Astrocyte (in vitro differentiated cells and primary cell): ENCODE measurements at regions not wholly inside any gene's neighbourhood (a gene's known extent, or its start where the extent isn't known, plus 50 kb on each side); places are given as distances from the start of the nearest gene placed in this dataset.
A peak's percentile ranks its signal among the peaks of the same experiment; 100 is the strongest.

Experiments used
- DNase-seq: peaks from one replicate; pipeline ENCODE4 v3.0.0-alpha.2; 2010; ENCODE audit warnings: low read depth
- FAIRE-seq: peaks from 2 replicates; lab custom pipeline; 2011; peaks lifted over from hg19 to GRCh38; lab: Jason Lieb, UNC
- H2AFZ ChIP-seq: 2 replicates; pipeline ENCODE4 v1.6.0; 2012; ENCODE audit warnings: low read depth, low read length, inconsistent platforms
- H3K27ac ChIP-seq: 2 replicates; pipeline ENCODE4 v1.5.1; 2011; ENCODE audit warnings: low read depth, low read length, inconsistent platforms
- H3K27me3 ChIP-seq: 2 replicates; pipeline ENCODE4 v1.6.0; 2011; ENCODE audit warnings: low read length, inconsistent platforms; ENCODE audit not compliant: insufficient read depth
- H3K36me3 ChIP-seq: 2 replicates; pipeline ENCODE4 v1.5.1; 2011; ENCODE audit warnings: low read length, inconsistent platforms; ENCODE audit not compliant: insufficient read depth
- H3K4me1 ChIP-seq: 2 replicates; pipeline ENCODE4 v1.5.1; 2011; ENCODE audit warnings: low read length, inconsistent platforms; ENCODE audit not compliant: insufficient read depth
- H3K4me2 ChIP-seq: 2 replicates; pipeline ENCODE4 v1.6.0; 2012; ENCODE audit warnings: low read length, inconsistent platforms
- H3K4me3 ChIP-seq: 2 replicates; pipeline ENCODE4 v1.5.1; 2011; ENCODE audit warnings: low read depth, mild to moderate bottlenecking, low read length, inconsistent platforms; ENCODE audit not compliant: insufficient read depth
- H3K79me2 ChIP-seq: 2 replicates; pipeline ENCODE4 v1.6.0; 2012; ENCODE audit warnings: mild to moderate bottlenecking, low read length, inconsistent platforms; ENCODE audit not compliant: insufficient read depth
- H3K9ac ChIP-seq: 2 replicates; pipeline ENCODE4 v1.6.0; 2012; ENCODE audit warnings: mild to moderate bottlenecking, low read length, inconsistent platforms
- H3K9me3 ChIP-seq: 2 replicates; pipeline ENCODE4 v1.5.1; 2012; ENCODE audit warnings: low read depth, mild to moderate bottlenecking, low read length, inconsistent platforms; ENCODE audit not compliant: insufficient read depth
- H4K20me1 ChIP-seq: 2 replicates; pipeline ENCODE4 v1.6.0; 2012; ENCODE audit warnings: low read length, inconsistent platforms; ENCODE audit not compliant: insufficient read depth
- H3K27ac Mint-ChIP-seq: one replicate; pipeline ENCODE4 v1.8.0; 2021; ENCODE audit warnings: mild to moderate bottlenecking, mixed read lengths; ENCODE audit not compliant: unreplicated experiment
- H3K27me3 Mint-ChIP-seq: one replicate; pipeline ENCODE4 v1.8.0; 2021; ENCODE audit warnings: low read depth, mixed read lengths; ENCODE audit not compliant: unreplicated experiment
- H3K36me3 Mint-ChIP-seq: one replicate; pipeline ENCODE4 v1.8.0; 2021; ENCODE audit warnings: low read depth, mixed read lengths; ENCODE audit not compliant: unreplicated experiment
- H3K4me1 Mint-ChIP-seq: one replicate; pipeline ENCODE4 v1.8.0; 2021; ENCODE audit warnings: low read depth, mixed read lengths; ENCODE audit not compliant: unreplicated experiment
- H3K4me3 Mint-ChIP-seq: one replicate; pipeline ENCODE4 v1.8.0; 2021; ENCODE audit warnings: mild to moderate bottlenecking, moderate library complexity, mixed read lengths; ENCODE audit not compliant: unreplicated experiment
- H3K9me3 Mint-ChIP-seq: one replicate; pipeline ENCODE4 v1.8.0; 2021; ENCODE audit warnings: mild to moderate bottlenecking, mixed read lengths; ENCODE audit not compliant: unreplicated experiment
- CTCF ChIP-seq: IDR thresholded peaks from 2 replicates; pipeline ENCODE4 v1.5.1; 2011; ENCODE audit warnings: low read depth, mild to moderate bottlenecking, inconsistent platforms, low read length, moderate library complexity; ENCODE audit not compliant: insufficient read depth
- EZH2 ChIP-seq: IDR thresholded peaks from 2 replicates; pipeline ENCODE4 v1.6.1; 2012; ENCODE audit warnings: mild to moderate bottlenecking, low read length, inconsistent platforms; ENCODE audit not compliant: insufficient read depth

DNA sequence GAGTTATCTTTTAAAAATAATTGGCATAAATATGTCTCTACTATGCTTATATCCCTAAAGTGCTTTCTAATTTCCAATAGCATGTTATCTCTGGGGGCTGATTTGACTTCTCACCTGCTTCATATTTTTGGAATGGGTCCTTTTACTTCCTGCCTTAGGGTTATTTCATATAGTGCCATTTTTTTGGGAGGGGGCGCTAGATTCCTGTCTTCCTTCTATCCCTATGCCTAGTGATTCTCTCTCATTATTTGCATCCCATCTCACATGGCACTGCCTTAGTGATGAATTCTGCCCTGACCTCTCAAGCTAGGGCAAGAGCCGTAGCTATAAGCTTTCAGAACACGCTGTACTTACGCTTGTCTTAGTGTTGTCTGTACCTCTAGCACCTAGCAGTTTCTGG lies 150.3 kb upstream of the SLITRK3 start:
- no peak for TF ChIP-seq EZH2
- TF ChIP-seq CTCF = no peak
- Histone ChIP-seq H3K4me3 (no peak overlapping the region), H4K20me1 (no peaks in the 10 kb centered on the region), H3K4me2 (no peak overlapping the region), H3K36me3 (no peaks in the 10 kb centered on the region), H3K27me3 (no peaks in the 10 kb centered on the region), H2AFZ (no peak overlapping the region), H3K27ac (no peak overlapping the region), H3K9me3 (no peaks in the 10 kb centered on the region), H3K4me1 (no peaks in the 10 kb centered on the region), H3K79me2 (no peaks in the 10 kb centered on the region), H3K9ac (no peak overlapping the region)
- Mint-ChIP-seq H3K27ac (no peak overlapping the region), H3K4me3 (no peak overlapping the region), H3K36me3 (no peaks in the 10 kb centered on the region), H3K4me1 (no peaks in the 10 kb centered on the region), H3K27me3 (no peaks in the 10 kb centered on the region), H3K9me3 (no peaks in the 10 kb centered on the region)
- DNase-seq (no peak), FAIRE-seq (no peak)

GRCh38 chr3:165343185-165343584 lies 147.0 kb upstream of the SLITRK3 start:
- H3K27ac ChIP-seq = no peak overlapping the region
- no peak for TF ChIP-seq CTCF
- no peak for TF ChIP-seq EZH2
- peak overlapping the region; percentile 33 for H2AFZ ChIP-seq
- no peaks in the 10 kb centered on the region for H3K9me3 Mint-ChIP-seq
- FAIRE-seq (no peak), DNase-seq (no peak)
- H3K4me3 Mint-ChIP-seq = no peak overlapping the region
- H4K20me1 ChIP-seq = no peaks in the 10 kb centered on the region
- no peaks in the 10 kb centered on the region for H3K36me3 ChIP-seq
- no peaks in the 10 kb centered on the region for H3K9me3 ChIP-seq
- H3K27me3 Mint-ChIP-seq = no peaks in the 10 kb centered on the region
- no peaks in the 10 kb centered on the region for H3K4me1 ChIP-seq
- H3K36me3 Mint-ChIP-seq = no peaks in the 10 kb centered on the region
- no peaks in the 10 kb centered on the region for H3K4me1 Mint-ChIP-seq
- no peaks in the 10 kb centered on the region for H3K79me2 ChIP-seq
- H3K27ac Mint-ChIP-seq = no peak overlapping the region
- H3K4me3 ChIP-seq = no peak overlapping the region
- H3K4me2 ChIP-seq = peak overlapping the region; percentile 62
- H3K9ac ChIP-seq = peak overlapping the region; percentile 40
- no peaks in the 10 kb centered on the region for H3K27me3 ChIP-seq

- TF ChIP-seq EZH2 = no peak
- peak; percentile 30 for TF ChIP-seq CTCF
- Histone ChIP-seq H3K4me3 (no peak overlapping the region), H3K4me1 (no peaks in the 10 kb centered on the region), H3K27me3 (no peaks in the 10 kb centered on the region), H3K9ac (no peak overlapping the region), H2AFZ (no peak overlapping the region), H3K36me3 (no peaks in the 10 kb centered on the region), H3K27ac (no peak overlapping the region), H3K9me3 (no peaks in the 10 kb centered on the region), H3K4me2 (no peak overlapping the region), H3K79me2 (no peaks in the 10 kb centered on the region), H4K20me1 (no peaks in the 10 kb centered on the region)
- no peaks in the 10 kb centered on the region for H3K27me3 Mint-ChIP-seq
- DNase-seq = no peak
- H3K4me1 Mint-ChIP-seq = no peaks in the 10 kb centered on the region
- H3K36me3 Mint-ChIP-seq = no peaks in the 10 kb centered on the region
- no peak for FAIRE-seq
- H3K4me3 Mint-ChIP-seq = no peak overlapping the region
- no peaks in the 10 kb centered on the region for H3K9me3 Mint-ChIP-seq
- H3K27ac Mint-ChIP-seq = no peak overlapping the region
Observed at GRCh38 chr3:165339753-165340152, 143.6 kb upstream of the SLITRK3 start.
